Neural cell (in vitro differentiated cells): ENCODE measurements at regions not wholly inside any gene's neighbourhood (a gene's known extent, or its start where the extent isn't known, plus 50 kb on each side); places are given as distances from the start of the nearest gene placed in this dataset.

Experiments used
- H2AFZ ChIP-seq: fragments of 200-600, 300-800 bp; sonication (generic), shearing (Covaris generic); 2 replicates; pipeline ENCODE4 v1.6.0; 2014; ENCODE audit warnings: low read depth, mild to moderate bottlenecking, antibody characterized with exemption, low read length, moderate library complexity
- H3F3A ChIP-seq: fragments of 200-600 bp; shearing (Covaris generic); 2 replicates; pipeline ENCODE4 v1.6.1; 2016; ENCODE audit warnings: mild to moderate bottlenecking, moderate library complexity, mixed read lengths, antibody characterized with exemption, low read length; ENCODE audit not compliant: insufficient read depth, poor library complexity, severe bottlenecking
- H3K27ac ChIP-seq: fragments of 200-600, 300-800 bp; sonication (generic), shearing (Covaris generic); 2 replicates; pipeline ENCODE4 v1.5.1; 2014; ENCODE audit warnings: mild to moderate bottlenecking, low read length, moderate library complexity
- H3K27me3 ChIP-seq: fragments of 300-800, 200-600 bp; sonication (generic), shearing (Covaris generic); 2 replicates; pipeline ENCODE4 v1.6.0; 2014; ENCODE audit warnings: mild to moderate bottlenecking, low read depth, low read length, moderate library complexity; ENCODE audit not compliant: insufficient read depth
- H3K36me3 ChIP-seq: fragments of 300-800, 200-600 bp; sonication (generic), shearing (Covaris generic); 2 replicates; pipeline ENCODE4 v1.5.1; 2014; ENCODE audit warnings: mild to moderate bottlenecking, antibody characterized with exemption, low read length, moderate library complexity; ENCODE audit not compliant: insufficient read depth
- H3K4me2 ChIP-seq: fragments of 300-800, 200-600 bp; sonication (generic), shearing (Covaris generic); 2 replicates; pipeline ENCODE4 v1.6.0; 2014; ENCODE audit warnings: mild to moderate bottlenecking, low read length
- H3K4me3 ChIP-seq: fragments of 300-800, 200-600 bp; sonication (generic), shearing (Covaris generic); 2 replicates; pipeline ENCODE4 v1.5.1; 2014; ENCODE audit warnings: mild to moderate bottlenecking, low read length, moderate library complexity
- H3K79me2 ChIP-seq: fragments of 200-600 bp; shearing (Covaris generic); replicated peaks from 2 replicates; pipeline ENCODE4 v1.6.0; 2014; ENCODE audit warnings: mild to moderate bottlenecking, low read length, moderate library complexity; ENCODE audit not compliant: insufficient read depth
- H3K9ac ChIP-seq: fragments of 300-800, 200-600 bp; sonication (generic), shearing (Covaris generic); 2 replicates; pipeline ENCODE4 v1.6.1; 2016; ENCODE audit warnings: mild to moderate bottlenecking, low read length, mixed read lengths
- H3K9me2 ChIP-seq: fragments of 200-600 bp; shearing (Covaris generic); 2 replicates; pipeline ENCODE4 v1.6.1; 2016; ENCODE audit warnings: mild to moderate bottlenecking, low read length, mixed read lengths; ENCODE audit not compliant: insufficient read depth
- H3K9me3 ChIP-seq: fragments of 200-600, 300-800 bp; sonication (generic), shearing (Covaris generic); 2 replicates; pipeline ENCODE4 v1.6.1; 2016; ENCODE audit warnings: mild to moderate bottlenecking, mixed run types, low read length, moderate library complexity, mixed read lengths
- H4K20me1 ChIP-seq: fragments of 200-600 bp; shearing (Covaris generic); 2 replicates; pipeline ENCODE4 v1.6.1; 2016; ENCODE audit warnings: mild to moderate bottlenecking, mixed run types; ENCODE audit not compliant: insufficient read depth
- EP300 ChIP-seq: fragments of 450-650 bp; conservative IDR thresholded peaks from 2 replicates; pipeline ENCODE4 v1.6.1; 2014; ENCODE audit warnings: antibody characterized with exemption, mild to moderate bottlenecking, moderate library complexity; ENCODE audit not compliant: poor library complexity, severe bottlenecking
- EZH2 ChIP-seq: fragments of 200-600, 300-800 bp; shearing (Covaris generic), sonication (generic); IDR thresholded peaks from 2 replicates; pipeline ENCODE4 v1.6.1; 2014; ENCODE audit warnings: antibody characterized with exemption, low read length, borderline replicate concordance, mild to moderate bottlenecking; ENCODE audit not compliant: insufficient read depth, poor library complexity, severe bottlenecking
- MXI1 ChIP-seq: fragments of 450-650 bp; conservative IDR thresholded peaks from 2 replicates; pipeline ENCODE4 v1.6.1; 2014; ENCODE audit warnings: antibody characterized with exemption, mild to moderate bottlenecking; ENCODE audit not compliant: poor library complexity, severe bottlenecking
- POLR2AphosphoS5 ChIP-seq: IDR thresholded peaks from 2 replicates; pipeline ENCODE4 v1.6.1; 2012
- RAD21 ChIP-seq: fragments of 450-650 bp; conservative IDR thresholded peaks from 2 replicates; pipeline ENCODE4 v1.6.1; 2014; ENCODE audit warnings: antibody characterized with exemption, mild to moderate bottlenecking, moderate library complexity
- SMC3 ChIP-seq: fragments of 450-650 bp; conservative IDR thresholded peaks from 2 replicates; pipeline ENCODE4 v1.6.1; 2014; ENCODE audit warnings: antibody characterized with exemption, mild to moderate bottlenecking, moderate library complexity; ENCODE audit not compliant: poor library complexity
- TAF1 ChIP-seq: IDR thresholded peaks from 2 replicates; pipeline ENCODE4 v1.6.1; 2012; ENCODE audit warnings: low read depth
- TF ChIP-seq, protein P1 (sequence below): fragments of 450-650 bp; IDR thresholded peaks from 2 replicates; pipeline ENCODE4 v1.5.1; 2014; ENCODE audit warnings: antibody characterized with exemption, mild to moderate bottlenecking, moderate library complexity; ENCODE audit not compliant: poor library complexity, severe bottlenecking
- TF ChIP-seq, protein P2 (sequence below): IDR thresholded peaks from 2 replicates; pipeline ENCODE4 v1.6.1; 2012; ENCODE audit warnings: borderline replicate concordance

DNA sequence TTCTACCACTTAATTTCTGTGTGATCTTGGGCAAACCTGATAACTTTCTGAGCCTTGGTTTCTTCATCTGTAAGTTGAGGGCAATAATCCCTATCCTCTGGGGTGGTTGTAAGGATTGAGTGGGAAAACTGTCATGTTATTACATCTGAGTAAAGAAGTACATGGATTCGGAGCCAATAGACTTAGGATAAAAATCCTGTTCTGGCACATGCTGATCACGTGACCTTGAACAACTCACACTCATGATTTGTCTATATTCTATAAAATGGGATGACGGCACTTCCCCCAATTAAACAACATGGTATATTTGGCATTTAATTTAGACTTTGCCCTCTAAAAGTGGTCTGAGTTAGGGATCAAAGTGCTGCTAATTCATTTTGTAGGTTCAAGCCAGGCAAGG is 315.5 kb downstream of the PLPP3 start:
- Histone ChIP-seq H3K79me2 (no peaks in the 10 kb centered on the region), H3K4me2 (no peak overlapping the region), H3K27ac (no peak overlapping the region), H3F3A (no peaks in the 10 kb centered on the region), H3K9me2 (no peaks in the 10 kb centered on the region), H4K20me1 (no peaks in the 10 kb centered on the region), H3K4me3 (no peak overlapping the region), H3K9me3 (no peaks in the 10 kb centered on the region), H3K9ac (no peak overlapping the region), H3K27me3 (no peaks in the 10 kb centered on the region), H3K36me3 (no peaks in the 10 kb centered on the region), H2AFZ (no peak overlapping the region)
- no peak for TF ChIP-seq RAD21
- TF ChIP-seq EP300 = no peak
- TF ChIP-seq TAF1 = no peak
- no peak for TF ChIP-seq SMC3
- TF ChIP-seq, protein P1, sequence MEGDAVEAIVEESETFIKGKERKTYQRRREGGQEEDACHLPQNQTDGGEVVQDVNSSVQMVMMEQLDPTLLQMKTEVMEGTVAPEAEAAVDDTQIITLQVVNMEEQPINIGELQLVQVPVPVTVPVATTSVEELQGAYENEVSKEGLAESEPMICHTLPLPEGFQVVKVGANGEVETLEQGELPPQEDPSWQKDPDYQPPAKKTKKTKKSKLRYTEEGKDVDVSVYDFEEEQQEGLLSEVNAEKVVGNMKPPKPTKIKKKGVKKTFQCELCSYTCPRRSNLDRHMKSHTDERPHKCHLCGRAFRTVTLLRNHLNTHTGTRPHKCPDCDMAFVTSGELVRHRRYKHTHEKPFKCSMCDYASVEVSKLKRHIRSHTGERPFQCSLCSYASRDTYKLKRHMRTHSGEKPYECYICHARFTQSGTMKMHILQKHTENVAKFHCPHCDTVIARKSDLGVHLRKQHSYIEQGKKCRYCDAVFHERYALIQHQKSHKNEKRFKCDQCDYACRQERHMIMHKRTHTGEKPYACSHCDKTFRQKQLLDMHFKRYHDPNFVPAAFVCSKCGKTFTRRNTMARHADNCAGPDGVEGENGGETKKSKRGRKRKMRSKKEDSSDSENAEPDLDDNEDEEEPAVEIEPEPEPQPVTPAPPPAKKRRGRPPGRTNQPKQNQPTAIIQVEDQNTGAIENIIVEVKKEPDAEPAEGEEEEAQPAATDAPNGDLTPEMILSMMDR = no peak
- no peak for TF ChIP-seq EZH2
- TF ChIP-seq, protein P2, sequence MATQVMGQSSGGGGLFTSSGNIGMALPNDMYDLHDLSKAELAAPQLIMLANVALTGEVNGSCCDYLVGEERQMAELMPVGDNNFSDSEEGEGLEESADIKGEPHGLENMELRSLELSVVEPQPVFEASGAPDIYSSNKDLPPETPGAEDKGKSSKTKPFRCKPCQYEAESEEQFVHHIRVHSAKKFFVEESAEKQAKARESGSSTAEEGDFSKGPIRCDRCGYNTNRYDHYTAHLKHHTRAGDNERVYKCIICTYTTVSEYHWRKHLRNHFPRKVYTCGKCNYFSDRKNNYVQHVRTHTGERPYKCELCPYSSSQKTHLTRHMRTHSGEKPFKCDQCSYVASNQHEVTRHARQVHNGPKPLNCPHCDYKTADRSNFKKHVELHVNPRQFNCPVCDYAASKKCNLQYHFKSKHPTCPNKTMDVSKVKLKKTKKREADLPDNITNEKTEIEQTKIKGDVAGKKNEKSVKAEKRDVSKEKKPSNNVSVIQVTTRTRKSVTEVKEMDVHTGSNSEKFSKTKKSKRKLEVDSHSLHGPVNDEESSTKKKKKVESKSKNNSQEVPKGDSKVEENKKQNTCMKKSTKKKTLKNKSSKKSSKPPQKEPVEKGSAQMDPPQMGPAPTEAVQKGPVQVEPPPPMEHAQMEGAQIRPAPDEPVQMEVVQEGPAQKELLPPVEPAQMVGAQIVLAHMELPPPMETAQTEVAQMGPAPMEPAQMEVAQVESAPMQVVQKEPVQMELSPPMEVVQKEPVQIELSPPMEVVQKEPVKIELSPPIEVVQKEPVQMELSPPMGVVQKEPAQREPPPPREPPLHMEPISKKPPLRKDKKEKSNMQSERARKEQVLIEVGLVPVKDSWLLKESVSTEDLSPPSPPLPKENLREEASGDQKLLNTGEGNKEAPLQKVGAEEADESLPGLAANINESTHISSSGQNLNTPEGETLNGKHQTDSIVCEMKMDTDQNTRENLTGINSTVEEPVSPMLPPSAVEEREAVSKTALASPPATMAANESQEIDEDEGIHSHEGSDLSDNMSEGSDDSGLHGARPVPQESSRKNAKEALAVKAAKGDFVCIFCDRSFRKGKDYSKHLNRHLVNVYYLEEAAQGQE = no peak
- TF ChIP-seq POLR2AphosphoS5 = no peak
- no peak for TF ChIP-seq MXI1

GRCh38 chr1:56258371-56258770 is 321.0 kb downstream of the PLPP3 start:
- H3K9ac ChIP-seq = no peak overlapping the region
- H3F3A ChIP-seq = no peaks in the 10 kb centered on the region
- no peaks in the 10 kb centered on the region for H3K27me3 ChIP-seq
- H3K4me3 ChIP-seq = no peak overlapping the region
- no peaks in the 10 kb centered on the region for H4K20me1 ChIP-seq
- no peak overlapping the region for H2AFZ ChIP-seq
- no peaks in the 10 kb centered on the region for H3K9me2 ChIP-seq
- TF ChIP-seq POLR2AphosphoS5 (no peak), TAF1 (no peak), RAD21 (no peak), EP300 (no peak), EZH2 (no peak), SMC3 (no peak), MXI1 (no peak)
- TF ChIP-seq, protein P2 = no peak
- TF ChIP-seq, protein P1 = no peak
- H3K79me2 ChIP-seq = no peaks in the 10 kb centered on the region
- H3K27ac ChIP-seq = no peak overlapping the region
- no peaks in the 10 kb centered on the region for H3K9me3 ChIP-seq
- H3K4me2 ChIP-seq = no peak overlapping the region
- no peaks in the 10 kb centered on the region for H3K36me3 ChIP-seq
